MM.1S (cell line): ENCODE measurements at regions not wholly inside any gene's neighbourhood (a gene's known extent, or its start where the extent isn't known, plus 50 kb on each side); places are given as distances from the start of the nearest gene placed in this dataset.

Experiments used
- DNase-seq: peaks from one replicate; pipeline ENCODE4 v3.0.0-alpha.2; 2015
- H2AFZ ChIP-seq: fragments of 300-600 bp; sonication (generic); 2 replicates; pipeline ENCODE4 v1.6.0; 2016; ENCODE audit warnings: antibody characterized with exemption, low read length
- H3F3A ChIP-seq: fragments of 300-600 bp; sonication (generic); 2 replicates; pipeline ENCODE4 v1.6.1; 2016; ENCODE audit warnings: mild to moderate bottlenecking, antibody characterized with exemption, low read length, moderate library complexity, mixed read lengths; ENCODE audit not compliant: insufficient read depth
- H3K27ac ChIP-seq: fragments of 300-600 bp; sonication (generic); 2 replicates; pipeline ENCODE4 v1.5.1; 2016; ENCODE audit warnings: mild to moderate bottlenecking, low read length
- H3K27me3 ChIP-seq: fragments of 300-600 bp; sonication (generic); replicated peaks from 2 replicates; pipeline ENCODE4 v1.6.0; 2016; ENCODE audit warnings: low read length; ENCODE audit not compliant: insufficient read depth
- H3K36me3 ChIP-seq: fragments of 300-600 bp; sonication (generic); replicated peaks from 2 replicates; pipeline ENCODE4 v1.6.1; 2016; ENCODE audit warnings: mild to moderate bottlenecking, low read length, mixed read lengths; ENCODE audit not compliant: insufficient read depth
- H3K4me1 ChIP-seq: fragments of 300-600 bp; sonication (generic); 2 replicates; pipeline ENCODE4 v1.6.1; 2016; ENCODE audit warnings: low read length, mixed read lengths
- H3K4me2 ChIP-seq: fragments of 300-600 bp; sonication (generic); 2 replicates; pipeline ENCODE4 v1.6.0; 2016; ENCODE audit warnings: low read depth, low read length
- H3K4me3 ChIP-seq: fragments of 300-600 bp; sonication (generic); 2 replicates; pipeline ENCODE4 v1.5.1; 2016; ENCODE audit warnings: low read length, mixed read lengths
- H3K79me2 ChIP-seq: fragments of 300-600 bp; sonication (generic); 2 replicates; pipeline ENCODE4 v1.6.1; 2016; ENCODE audit warnings: mixed run types, low read length, mixed read lengths
- H3K9ac ChIP-seq: fragments of 300-600 bp; sonication (generic); 2 replicates; pipeline ENCODE4 v1.6.1; 2016; ENCODE audit warnings: low read length, mixed read lengths
- H3K9me2 ChIP-seq: fragments of 300-600 bp; sonication (generic); replicated peaks from 2 replicates; pipeline ENCODE4 v1.6.1; 2016; ENCODE audit warnings: mild to moderate bottlenecking, low read length, mixed read lengths; ENCODE audit not compliant: insufficient read depth
- H3K9me3 ChIP-seq: fragments of 300-600 bp; sonication (generic); replicated peaks from 2 replicates; pipeline ENCODE4 v1.6.1; 2016; ENCODE audit warnings: mild to moderate bottlenecking, low read length, mixed read lengths; ENCODE audit not compliant: insufficient read depth
- H4K20me1 ChIP-seq: fragments of 300-600 bp; sonication (generic); 2 replicates; pipeline ENCODE4 v1.6.1; 2016; ENCODE audit warnings: mild to moderate bottlenecking, low read length, moderate library complexity, mixed read lengths; ENCODE audit not compliant: insufficient read depth
- CTCF ChIP-seq: fragments of 300-600 bp; sonication (generic); IDR thresholded peaks from 2 replicates; pipeline ENCODE4 v1.5.1; 2016; ENCODE audit warnings: antibody characterized with exemption, low read length, mixed read lengths
- EZH2 ChIP-seq: fragments of 300-600 bp; sonication (generic); optimal IDR thresholded peaks from 2 replicates; pipeline ENCODE3; 2017; ENCODE audit warnings: low read depth, mild to moderate bottlenecking, antibody characterized with exemption, low read length, mixed read lengths
- EZH2phosphoT487 ChIP-seq: fragments of 300-600 bp; sonication (generic); IDR thresholded peaks from 2 replicates; pipeline ENCODE4 v1.6.1; 2018; ENCODE audit warnings: antibody characterized with exemption, low read length

GRCh38 chr10:61091531-61091930 lies 147.5 kb upstream of the RHOBTB1 start:
- Histone ChIP-seq H3K27ac (no peak overlapping the region), H3K36me3 (no peaks in the 10 kb centered on the region), H3K4me2 (no peak overlapping the region), H3K9me3 (no peaks in the 10 kb centered on the region), H3K27me3 (no peaks in the 10 kb centered on the region), H3K9me2 (no peaks in the 10 kb centered on the region), H3K4me3 (no peak overlapping the region), H3K4me1 (peaks cover 3% of the 10 kb centered on the region; the same call in 1 of the 2 replicates), H2AFZ (no peak overlapping the region), H3K9ac (no peak overlapping the region), H3K79me2 (no peaks in the 10 kb centered on the region), H4K20me1 (no peaks in the 10 kb centered on the region), H3F3A (no peaks in the 10 kb centered on the region)
- no peak for DNase-seq
- TF ChIP-seq CTCF (no peak), EZH2 (no peak), EZH2phosphoT487 (no peak)

- H3K4me2 ChIP-seq: no peak overlapping the region
- no peaks in the 10 kb centered on the region for H3K4me1 ChIP-seq
- no peak overlapping the region for H3K9ac ChIP-seq
- no peak overlapping the region for H3K27ac ChIP-seq
- H4K20me1 ChIP-seq: no peaks in the 10 kb centered on the region
- no peak for TF ChIP-seq EZH2
- no peak for TF ChIP-seq EZH2phosphoT487
- TF ChIP-seq CTCF: no peak
- no peaks in the 10 kb centered on the region for H3F3A ChIP-seq
- no peak overlapping the region for H3K4me3 ChIP-seq
- no peaks in the 10 kb centered on the region for H3K36me3 ChIP-seq
- no peak for DNase-seq
- H2AFZ ChIP-seq: no peak overlapping the region
- no peaks in the 10 kb centered on the region for H3K9me3 ChIP-seq
- H3K9me2 ChIP-seq: no peaks in the 10 kb centered on the region
- no peaks in the 10 kb centered on the region for H3K27me3 ChIP-seq
- no peaks in the 10 kb centered on the region for H3K79me2 ChIP-seq
These were observed 145.3 kb upstream of the RHOBTB1 start for GRCh38 chr10:61089251-61089650.

- Histone ChIP-seq H3K9me2 (no peaks in the 10 kb centered on the region), H3K4me3 (no peak overlapping the region), H3K9me3 (no peaks in the 10 kb centered on the region), H4K20me1 (no peaks in the 10 kb centered on the region), H2AFZ (no peak overlapping the region), H3K27me3 (no peaks in the 10 kb centered on the region), H3K27ac (no peak overlapping the region), H3F3A (no peaks in the 10 kb centered on the region), H3K79me2 (no peaks in the 10 kb centered on the region), H3K4me2 (no peak overlapping the region), H3K36me3 (no peaks in the 10 kb centered on the region), H3K4me1 (no peaks in the 10 kb centered on the region), H3K9ac (no peak overlapping the region)
- DNase-seq: no peak
- TF ChIP-seq CTCF (no peak), EZH2phosphoT487 (no peak), EZH2 (no peak)
These were observed 140.5 kb upstream of the RHOBTB1 start for GRCh38 chr10:61084493-61084892.
